ENCODE measurements at regions not wholly inside any gene's neighbourhood (a gene's known extent, or its start where the extent isn't known, plus 50 kb on each side); places are given as distances from the start of the nearest gene placed in this dataset.

DNA sequence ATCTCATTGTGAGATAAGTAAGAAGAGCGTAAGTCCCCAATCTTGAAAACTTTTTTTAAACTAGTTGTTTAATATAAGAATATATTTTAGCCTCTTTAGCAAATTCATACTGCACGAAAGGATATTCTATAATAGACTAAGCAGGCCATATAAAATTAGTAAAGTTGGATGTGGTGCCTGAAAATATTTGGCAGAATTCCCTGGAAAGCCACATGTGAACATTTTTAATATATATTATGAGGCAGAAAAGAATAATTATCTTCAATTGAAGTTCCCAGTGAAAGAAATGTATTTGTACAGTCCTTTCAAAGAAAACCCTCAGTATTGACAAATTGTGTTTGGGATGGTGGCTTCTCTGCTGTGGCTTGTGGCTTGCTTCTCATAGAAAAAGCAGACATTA is 237.5 kb upstream of the JAG1 start:
- Histone ChIP-seq H2AFZ (ENCODE audit: low read depth, low read length) (no peak overlapping the region), H3K4me2 (ENCODE audit: low read length) (no peak overlapping the region), H3K9me2 (ENCODE audit: insufficient read depth, low read length) (no peaks in the 10 kb centered on the region), H3K9me3 (ENCODE audit: low read length) (no peaks in the 10 kb centered on the region), H3K27ac (ENCODE audit: low read length) (no peak overlapping the region), H3K79me2 (replicated peaks; ENCODE audit: insufficient read depth, low read length) (no peaks in the 10 kb centered on the region), H4K20me1 (ENCODE audit: insufficient read depth) (no peaks in the 10 kb centered on the region), H3K9ac (ENCODE audit: low read length) (no peak overlapping the region), H3K36me3 (ENCODE audit: insufficient read depth, low read length) (no peaks in the 10 kb centered on the region), H3F3A (ENCODE audit: insufficient read depth, low read length, poor library complexity, severe bottlenecking) (no peaks in the 10 kb centered on the region), H3K4me3 (ENCODE audit: low read length) (no peak overlapping the region), H3K27me3 (ENCODE audit: insufficient read depth, low read depth, low read length) (no peaks in the 10 kb centered on the region)
- TF ChIP-seq POLR2AphosphoS5 (IDR thresholded peaks at IDR 0.05) (no peak), EP300 (conservative IDR thresholded peaks at IDR 0.05; ENCODE audit: poor library complexity, severe bottlenecking) (no peak), SMC3 (conservative IDR thresholded peaks at IDR 0.05; ENCODE audit: poor library complexity) (no peak), MXI1 (conservative IDR thresholded peaks at IDR 0.05; ENCODE audit: poor library complexity, severe bottlenecking) (no peak), EZH2 (IDR thresholded peaks at IDR 0.05; ENCODE audit: borderline replicate concordance, insufficient read depth, low read length, poor library complexity, severe bottlenecking) (no peak), REST (IDR thresholded peaks at IDR 0.05; ENCODE audit: borderline replicate concordance) (no peak), TAF1 (IDR thresholded peaks at IDR 0.05; ENCODE audit: low read depth) (no peak), RAD21 (conservative IDR thresholded peaks at IDR 0.05) (no peak)
- TF ChIP-seq, protein P1, sequence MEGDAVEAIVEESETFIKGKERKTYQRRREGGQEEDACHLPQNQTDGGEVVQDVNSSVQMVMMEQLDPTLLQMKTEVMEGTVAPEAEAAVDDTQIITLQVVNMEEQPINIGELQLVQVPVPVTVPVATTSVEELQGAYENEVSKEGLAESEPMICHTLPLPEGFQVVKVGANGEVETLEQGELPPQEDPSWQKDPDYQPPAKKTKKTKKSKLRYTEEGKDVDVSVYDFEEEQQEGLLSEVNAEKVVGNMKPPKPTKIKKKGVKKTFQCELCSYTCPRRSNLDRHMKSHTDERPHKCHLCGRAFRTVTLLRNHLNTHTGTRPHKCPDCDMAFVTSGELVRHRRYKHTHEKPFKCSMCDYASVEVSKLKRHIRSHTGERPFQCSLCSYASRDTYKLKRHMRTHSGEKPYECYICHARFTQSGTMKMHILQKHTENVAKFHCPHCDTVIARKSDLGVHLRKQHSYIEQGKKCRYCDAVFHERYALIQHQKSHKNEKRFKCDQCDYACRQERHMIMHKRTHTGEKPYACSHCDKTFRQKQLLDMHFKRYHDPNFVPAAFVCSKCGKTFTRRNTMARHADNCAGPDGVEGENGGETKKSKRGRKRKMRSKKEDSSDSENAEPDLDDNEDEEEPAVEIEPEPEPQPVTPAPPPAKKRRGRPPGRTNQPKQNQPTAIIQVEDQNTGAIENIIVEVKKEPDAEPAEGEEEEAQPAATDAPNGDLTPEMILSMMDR (IDR thresholded peaks at IDR 0.05; ENCODE audit: poor library complexity, severe bottlenecking): no peak

- no peaks in the 10 kb centered on the region for H3F3A ChIP-seq (ENCODE audit: insufficient read depth, low read length, poor library complexity, severe bottlenecking)
- H3K9ac ChIP-seq (ENCODE audit: low read length): no peak overlapping the region
- no peaks in the 10 kb centered on the region for H3K27me3 ChIP-seq (ENCODE audit: insufficient read depth, low read depth, low read length)
- no peak overlapping the region for H3K27ac ChIP-seq (ENCODE audit: low read length)
- H3K4me2 ChIP-seq (ENCODE audit: low read length): no peak overlapping the region
- no peaks in the 10 kb centered on the region for H3K36me3 ChIP-seq (ENCODE audit: insufficient read depth, low read length)
- H3K9me3 ChIP-seq (ENCODE audit: low read length): no peaks in the 10 kb centered on the region
- no peaks in the 10 kb centered on the region for H3K9me2 ChIP-seq (ENCODE audit: insufficient read depth, low read length)
- H3K4me3 ChIP-seq (ENCODE audit: low read length): no peak overlapping the region
- H3K79me2 ChIP-seq (replicated peaks; ENCODE audit: insufficient read depth, low read length): no peaks in the 10 kb centered on the region
- no peak overlapping the region for H2AFZ ChIP-seq (ENCODE audit: low read depth, low read length)
- TF ChIP-seq SMC3 (conservative IDR thresholded peaks at IDR 0.05; ENCODE audit: poor library complexity) (no peak), EP300 (conservative IDR thresholded peaks at IDR 0.05; ENCODE audit: poor library complexity, severe bottlenecking) (no peak), REST (IDR thresholded peaks at IDR 0.05; ENCODE audit: borderline replicate concordance) (no peak), TAF1 (IDR thresholded peaks at IDR 0.05; ENCODE audit: low read depth) (no peak), EZH2 (IDR thresholded peaks at IDR 0.05; ENCODE audit: borderline replicate concordance, insufficient read depth, low read length, poor library complexity, severe bottlenecking) (no peak), RAD21 (conservative IDR thresholded peaks at IDR 0.05) (no peak), MXI1 (conservative IDR thresholded peaks at IDR 0.05; ENCODE audit: poor library complexity, severe bottlenecking) (no peak), POLR2AphosphoS5 (IDR thresholded peaks at IDR 0.05) (no peak)
- TF ChIP-seq, protein P1 (IDR thresholded peaks at IDR 0.05; ENCODE audit: poor library complexity, severe bottlenecking): no peak
- H4K20me1 ChIP-seq (ENCODE audit: insufficient read depth): no peaks in the 10 kb centered on the region
Measured at GRCh38 chr20:10915815-10916214, 242.0 kb upstream of the JAG1 start.

Data from neural cell (in vitro differentiated cells).